IMR-90 (cell line): ENCODE measurements at regions not wholly inside any gene's neighbourhood (a gene's known extent, or its start where the extent isn't known, plus 50 kb on each side); places are given as distances from the start of the nearest gene placed in this dataset.

Experiments
- ATAC-seq: fragments of 200-7000 bp; cut with Tn5 transposase; 2 replicates; pipeline ENCODE4 v1.9.1; 2020; ENCODE audit warnings: low read depth, mild to moderate bottlenecking, moderate library complexity
- BruUV-seq: library from RNA; stranded (reverse); fragments of 400-500 nt; replicated peaks from 2 replicates; lab custom pipeline; 2021; lab: Mats Ljungman, UMichigan
- CTCF ChIA-PET: fragments of 300-600 bp; formaldehyde crosslinking; extraction: SDS; loops from one replicate; lab custom pipeline; 2021; ENCODE audit warnings: antibody characterized with exemption; lab: Yijun Ruan, JAX
- POLR2A ChIA-PET: fragments of 300-600 bp; sonication (Branson Sonifier 250); formaldehyde crosslinking; loops from one replicate; lab custom pipeline; 2022; ENCODE audit warnings: antibody characterized with exemption; ENCODE audit not compliant: unreplicated experiment; lab: Charles Lee
- DNase-seq: peaks from one replicate; pipeline ENCODE4 v3.0.0; 2013
- H2AFZ ChIP-seq: replicated peaks from 2 replicates; pipeline ENCODE3; 2013; ENCODE audit warnings: low read length, mild to moderate bottlenecking; ENCODE audit not compliant: poor library complexity
- H2AK5ac ChIP-seq: 2 replicates; pipeline ENCODE4 v1.6.1; 2013; ENCODE audit warnings: low read depth, low read length, inconsistent platforms
- H2AK9ac ChIP-seq: replicated peaks from 2 replicates; pipeline ENCODE3; 2013; ENCODE audit warnings: mild to moderate bottlenecking, low read depth, low read length, moderate library complexity; ENCODE audit not compliant: poor library complexity
- H2BK120ac ChIP-seq: 2 replicates; pipeline ENCODE4 v1.6.1; 2013; ENCODE audit warnings: low read depth, low read length, inconsistent platforms
- H2BK15ac ChIP-seq: 3 replicates; pipeline ENCODE4 v1.6.1; 2013; ENCODE audit warnings: low read depth, low read length, inconsistent platforms
- H2BK20ac ChIP-seq: 2 replicates; pipeline ENCODE4 v1.6.1; 2013; ENCODE audit warnings: low read depth, mild to moderate bottlenecking, inconsistent platforms, low read length, moderate library complexity
- H2BK5ac ChIP-seq: 2 replicates; pipeline ENCODE4 v1.6.1; 2013; ENCODE audit warnings: mild to moderate bottlenecking, low read depth, low read length, inconsistent platforms; ENCODE audit not compliant: poor library complexity, severe bottlenecking
- H3K14ac ChIP-seq: replicated peaks from 2 replicates; pipeline ENCODE4 v1.6.1; 2013; ENCODE audit warnings: low read depth, low read length, inconsistent platforms
- H3K18ac ChIP-seq: 2 replicates; pipeline ENCODE4 v1.6.1; 2013; ENCODE audit warnings: low read depth, low read length, control low read depth
- H3K23ac ChIP-seq: 2 replicates; pipeline ENCODE4 v1.6.1; 2013; ENCODE audit warnings: low read depth, low read length, inconsistent platforms
- H3K27ac ChIP-seq: 2 replicates; pipeline ENCODE4 v1.5.1; 2013; ENCODE audit warnings: mild to moderate bottlenecking, control low read depth, low read length; ENCODE audit not compliant: insufficient read depth
- H3K27me3 ChIP-seq: 2 replicates; pipeline ENCODE4 v1.6.1; 2013; ENCODE audit warnings: low read length; ENCODE audit not compliant: control insufficient read depth, insufficient read depth
- H3K36me3 ChIP-seq: 2 replicates; pipeline ENCODE4 v1.6.1; 2013; ENCODE audit warnings: low read length, mixed read lengths; ENCODE audit not compliant: control insufficient read depth, insufficient read depth
- H3K4ac ChIP-seq: 2 replicates; pipeline ENCODE4 v1.6.1; 2013; ENCODE audit warnings: low read depth, low read length, inconsistent platforms
- H3K4me1 ChIP-seq: 2 replicates; pipeline ENCODE4 v1.6.1; 2013; ENCODE audit warnings: low read length, mixed read lengths; ENCODE audit not compliant: control insufficient read depth, insufficient read depth
- H3K4me2 ChIP-seq: 2 replicates; pipeline ENCODE4 v1.6.1; 2013; ENCODE audit warnings: low read depth, mild to moderate bottlenecking, control low read depth, low read length, moderate library complexity
- H3K4me3 ChIP-seq: 2 replicates; pipeline ENCODE4 v1.5.1; 2013; ENCODE audit warnings: low read depth, mild to moderate bottlenecking, control low read depth, low read length, moderate library complexity; ENCODE audit not compliant: insufficient read depth
- H3K56ac ChIP-seq: 2 replicates; pipeline ENCODE4 v1.6.1; 2013; ENCODE audit warnings: low read length, inconsistent platforms; ENCODE audit not compliant: insufficient read depth; ENCODE audit errors: extremely low read depth
- H3K79me1 ChIP-seq, 2 experiments: 2 replicates each; pipeline ENCODE4 v1.6.1; 2013; ENCODE audit warnings: low read length in 2 of 2, inconsistent platforms in 1 of 2, low read depth in 1 of 2
- H3K9ac ChIP-seq: 2 replicates; pipeline ENCODE4 v1.6.1; 2013; ENCODE audit warnings: low read depth, low read length, control low read depth
- H3K9me1 ChIP-seq: 2 replicates; pipeline ENCODE4 v1.6.1; 2013; ENCODE audit warnings: low read length, inconsistent platforms; ENCODE audit not compliant: insufficient read depth
- H3K9me3 ChIP-seq: 2 replicates; pipeline ENCODE4 v1.6.1; 2013; ENCODE audit warnings: low read length; ENCODE audit not compliant: control insufficient read depth, insufficient read depth
- H4K20me1 ChIP-seq: 2 replicates; pipeline ENCODE4 v1.6.1; 2013; ENCODE audit warnings: low read length, inconsistent platforms; ENCODE audit not compliant: insufficient read depth
- H4K5ac ChIP-seq: 2 replicates; pipeline ENCODE4 v1.6.1; 2013; ENCODE audit warnings: mild to moderate bottlenecking, low read depth, low read length, control low read depth
- H4K8ac ChIP-seq, 2 experiments: 2 replicates each; pipeline ENCODE4 v1.6.1; 2013; ENCODE audit warnings: low read depth in 2 of 2, low read length in 2 of 2, control low read depth in 1 of 2, inconsistent platforms in 1 of 2
- H4K91ac ChIP-seq: 2 replicates; pipeline ENCODE4 v1.6.1; 2013; ENCODE audit warnings: low read depth, low read length, inconsistent platforms; ENCODE audit not compliant: insufficient read depth
- BHLHE40 ChIP-seq: fragments of 150-350 bp; IDR thresholded peaks from 2 replicates; pipeline ENCODE4 v1.6.1; 2016; ENCODE audit warnings: mild to moderate bottlenecking, low read depth, low read length
- CEBPB ChIP-seq: IDR thresholded peaks from 2 replicates; pipeline ENCODE4 v1.6.1; 2012; ENCODE audit warnings: low read depth, low read length, improper control_type of control experiment
- CHD1 ChIP-seq: IDR thresholded peaks from 2 replicates; pipeline ENCODE4 v1.6.1; 2012; ENCODE audit warnings: low read depth, low read length, improper control_type of control experiment
- FOS ChIP-seq: fragments of 150-350 bp; IDR thresholded peaks from 2 replicates; pipeline ENCODE4 v1.6.1; 2016; ENCODE audit warnings: low read depth, low read length
- MAFK ChIP-seq: IDR thresholded peaks from 2 replicates; pipeline ENCODE4 v1.6.1; 2012; ENCODE audit warnings: low read depth, low read length, improper control_type of control experiment
- MAZ ChIP-seq: IDR thresholded peaks from 2 replicates; pipeline ENCODE4 v1.6.1; 2012; ENCODE audit warnings: low read depth, mild to moderate bottlenecking, low read length, improper control_type of control experiment, moderate library complexity, borderline replicate concordance
- MXI1 ChIP-seq: IDR thresholded peaks from 2 replicates; pipeline ENCODE4 v1.6.1; 2012; ENCODE audit warnings: low read depth, mild to moderate bottlenecking, low read length, moderate library complexity, borderline replicate concordance
- NFE2L2 ChIP-seq: fragments of 150-350 bp; IDR thresholded peaks from 2 replicates; pipeline ENCODE4 v1.6.1; 2016; ENCODE audit warnings: low read depth, mild to moderate bottlenecking, low read length
- POLR2A ChIP-seq: IDR thresholded peaks from 2 replicates; pipeline ENCODE4 v1.6.1; 2012; ENCODE audit warnings: mild to moderate bottlenecking, low read depth, low read length
- RAD21 ChIP-seq: IDR thresholded peaks from 2 replicates; pipeline ENCODE4 v1.6.1; 2012; ENCODE audit warnings: low read length, improper control_type of control experiment
- RCOR1 ChIP-seq: IDR thresholded peaks from 2 replicates; pipeline ENCODE4 v1.6.1; 2012; ENCODE audit warnings: mild to moderate bottlenecking, low read length, improper control_type of control experiment; ENCODE audit not compliant: insufficient replicate concordance
- RFX5 ChIP-seq: IDR thresholded peaks from 2 replicates; pipeline ENCODE4 v1.8.0; 2012; ENCODE audit warnings: low read depth, mild to moderate bottlenecking, low read length, moderate library complexity
- SMC3 ChIP-seq: fragments of 150-350 bp; IDR thresholded peaks from 2 replicates; pipeline ENCODE4 v1.6.1; 2016; ENCODE audit warnings: low read depth, mild to moderate bottlenecking, antibody characterized with exemption, low read length, moderate library complexity
- WGBS, 2 experiments: methylation state at CpG; one replicate each; pipeline versions ENCODE4 v1.1.5 to v1.1.7; 2013; ENCODE audit warnings: missing lambda C conversion rate in 2 of 2; ENCODE audit not compliant: insufficient read length in 1 of 2; ENCODE audit errors: extremely low coverage in 2 of 2; 5-methylcytosine and 5-hydroxymethylcytosine counted together
- dilution Hi-C: fragments of 300-500 bp; cut with HindIII; formaldehyde crosslinking; loops from one replicate; pipeline ENCODE4 v1.14.3; 2018; ENCODE audit warnings: low sequenced_read_pairs; ENCODE audit not compliant: unreplicated experiment
- in situ Hi-C: fragments of 300-500 bp; cut with MboI; formaldehyde crosslinking; loops from 3 replicates; pipeline ENCODE4 v1.14.3; 2019; ENCODE audit warnings: low sequenced_read_pairs, inconsistent platforms, mixed read lengths
- intact Hi-C: fragments of 100-400 bp; cut with micrococcal nuclease; formaldehyde crosslinking; loops from 2 replicates; pipeline ENCODE4 v1.10.0; 2022
- TF ChIP-seq, protein P1 (sequence below): fragments of 150-350 bp; IDR thresholded peaks from 2 replicates; pipeline ENCODE4 v1.6.1; 2016; ENCODE audit warnings: low read depth, mild to moderate bottlenecking, low read length, moderate library complexity, borderline replicate concordance
- TF ChIP-seq, protein P2 (sequence below): fragments of 150-350 bp; IDR thresholded peaks from 2 replicates; pipeline ENCODE4 v1.6.1; 2017; ENCODE audit warnings: mild to moderate bottlenecking, antibody characterized with exemption, low read length, low read depth
- TF ChIP-seq, protein P3 (sequence below): conservative IDR thresholded peaks from 2 replicates; pipeline ENCODE4 v1.5.1; 2012; ENCODE audit warnings: mild to moderate bottlenecking, low read depth, low read length, improper control_type of control experiment

GRCh38 chr7:33698041-33698440 lies 207.3 kb upstream of the BMPER start:
- Histone ChIP-seq H2BK5ac (no peak overlapping the region), H3K23ac (no peak overlapping the region), H2BK120ac (no peak overlapping the region), H3K4me1 (peaks cover 6% of the 10 kb centered on the region), H2BK20ac (no peak overlapping the region), H3K14ac (no peak overlapping the region), H2AK5ac (no peak overlapping the region), H3K79me1 (no peaks in the 10 kb centered on the region), H4K20me1 (no peaks in the 10 kb centered on the region), H3K18ac (no peak overlapping the region), H4K5ac (no peak overlapping the region), H3K4me2 (no peak overlapping the region), H4K91ac (no peak overlapping the region), H2BK15ac (no peak overlapping the region), H3K9ac (no peak overlapping the region), H3K9me1 (peaks cover 3% of the 10 kb centered on the region; the same call in 1 of the 2 replicates), H2AFZ (no peak overlapping the region), H2AK9ac (no peak overlapping the region), H3K36me3 (no peaks in the 10 kb centered on the region), H3K4me3 (no peak overlapping the region), H3K9me3 (peaks cover 17% of the 10 kb centered on the region), H4K8ac (no peak overlapping the region), H3K27me3 (peaks cover 1% of the 10 kb centered on the region; the same call in 1 of the 2 replicates), H3K27ac (no peak overlapping the region), H3K56ac (no peak overlapping the region), H3K4ac (no peak overlapping the region)
- 70% methylated on average over 2 of the region's 7 CpGs; no CpG with 5 or more reads in 1 of the 2 experiments for WGBS, 2 experiments
- ChIA-PET CTCF (no interaction called here), POLR2A (no interaction called here)
- intact Hi-C loops (no loop called here), in situ Hi-C loops (no loop called here), dilution Hi-C loops (no loop called here)
- ATAC-seq (no peak), DNase-seq (no peak)
- BruUV-seq: no TSS peak
- TF ChIP-seq RCOR1: no peak
- no peak for TF ChIP-seq BHLHE40
- TF ChIP-seq, protein P1, sequence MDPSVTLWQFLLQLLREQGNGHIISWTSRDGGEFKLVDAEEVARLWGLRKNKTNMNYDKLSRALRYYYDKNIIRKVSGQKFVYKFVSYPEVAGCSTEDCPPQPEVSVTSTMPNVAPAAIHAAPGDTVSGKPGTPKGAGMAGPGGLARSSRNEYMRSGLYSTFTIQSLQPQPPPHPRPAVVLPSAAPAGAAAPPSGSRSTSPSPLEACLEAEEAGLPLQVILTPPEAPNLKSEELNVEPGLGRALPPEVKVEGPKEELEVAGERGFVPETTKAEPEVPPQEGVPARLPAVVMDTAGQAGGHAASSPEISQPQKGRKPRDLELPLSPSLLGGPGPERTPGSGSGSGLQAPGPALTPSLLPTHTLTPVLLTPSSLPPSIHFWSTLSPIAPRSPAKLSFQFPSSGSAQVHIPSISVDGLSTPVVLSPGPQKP: no peak
- TF ChIP-seq MAZ: no peak
- TF ChIP-seq MAFK: no peak
- no peak for TF ChIP-seq RFX5
- no peak for TF ChIP-seq RAD21
- TF ChIP-seq, protein P2, sequence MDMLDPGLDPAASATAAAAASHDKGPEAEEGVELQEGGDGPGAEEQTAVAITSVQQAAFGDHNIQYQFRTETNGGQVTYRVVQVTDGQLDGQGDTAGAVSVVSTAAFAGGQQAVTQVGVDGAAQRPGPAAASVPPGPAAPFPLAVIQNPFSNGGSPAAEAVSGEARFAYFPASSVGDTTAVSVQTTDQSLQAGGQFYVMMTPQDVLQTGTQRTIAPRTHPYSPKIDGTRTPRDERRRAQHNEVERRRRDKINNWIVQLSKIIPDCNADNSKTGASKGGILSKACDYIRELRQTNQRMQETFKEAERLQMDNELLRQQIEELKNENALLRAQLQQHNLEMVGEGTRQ: no peak
- TF ChIP-seq, protein P3, sequence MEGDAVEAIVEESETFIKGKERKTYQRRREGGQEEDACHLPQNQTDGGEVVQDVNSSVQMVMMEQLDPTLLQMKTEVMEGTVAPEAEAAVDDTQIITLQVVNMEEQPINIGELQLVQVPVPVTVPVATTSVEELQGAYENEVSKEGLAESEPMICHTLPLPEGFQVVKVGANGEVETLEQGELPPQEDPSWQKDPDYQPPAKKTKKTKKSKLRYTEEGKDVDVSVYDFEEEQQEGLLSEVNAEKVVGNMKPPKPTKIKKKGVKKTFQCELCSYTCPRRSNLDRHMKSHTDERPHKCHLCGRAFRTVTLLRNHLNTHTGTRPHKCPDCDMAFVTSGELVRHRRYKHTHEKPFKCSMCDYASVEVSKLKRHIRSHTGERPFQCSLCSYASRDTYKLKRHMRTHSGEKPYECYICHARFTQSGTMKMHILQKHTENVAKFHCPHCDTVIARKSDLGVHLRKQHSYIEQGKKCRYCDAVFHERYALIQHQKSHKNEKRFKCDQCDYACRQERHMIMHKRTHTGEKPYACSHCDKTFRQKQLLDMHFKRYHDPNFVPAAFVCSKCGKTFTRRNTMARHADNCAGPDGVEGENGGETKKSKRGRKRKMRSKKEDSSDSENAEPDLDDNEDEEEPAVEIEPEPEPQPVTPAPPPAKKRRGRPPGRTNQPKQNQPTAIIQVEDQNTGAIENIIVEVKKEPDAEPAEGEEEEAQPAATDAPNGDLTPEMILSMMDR: no peak
- TF ChIP-seq CEBPB: no peak
- TF ChIP-seq POLR2A: no peak
- no peak for TF ChIP-seq MXI1
- TF ChIP-seq FOS: no peak
- TF ChIP-seq CHD1: no peak
- TF ChIP-seq SMC3: no peak
- no peak for TF ChIP-seq NFE2L2
